ENCODE measurements at regions not wholly inside any gene's neighbourhood (a gene's known extent, or its start where the extent isn't known, plus 50 kb on each side); places are given as distances from the start of the nearest gene placed in this dataset.

- TF ChIP-seq POLR2AphosphoS5 (IDR thresholded peaks at IDR 0.05; ENCODE audit: low read depth) (no peak), CTCF (conservative IDR thresholded peaks at IDR 0.05; ENCODE audit: low read depth in 2 of 2) (no peak), STAT1 (IDR thresholded peaks at IDR 0.05; ENCODE audit: unreplicated experiment) (no peak)
These were observed 142.8 kb downstream of the SLC7A11 start for GRCh38 chr4:138099385-138099784.
